ENCODE measurements at regions not wholly inside any gene's neighbourhood (a gene's known extent, or its start where the extent isn't known, plus 50 kb on each side); places are given as distances from the start of the nearest gene placed in this dataset.

DNA sequence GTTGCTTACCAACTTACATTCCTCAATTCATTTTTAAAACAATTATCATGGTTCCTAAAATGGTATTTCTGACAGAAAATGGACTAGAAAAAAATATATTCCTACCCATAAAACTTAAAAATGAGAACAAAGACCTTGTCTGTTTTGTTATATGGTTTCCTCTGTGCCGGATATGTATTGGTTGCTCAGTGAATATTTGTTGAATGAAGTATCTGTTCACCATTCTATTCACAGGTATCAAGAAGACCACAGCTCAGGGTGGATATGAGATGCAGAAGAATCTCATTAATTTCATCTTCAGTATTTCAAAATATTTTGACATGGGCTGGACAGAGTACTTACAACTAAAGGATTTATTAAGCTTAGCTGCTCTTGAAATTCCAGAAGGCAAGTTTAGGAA is 58.1 kb downstream of the TUSC7 start:
- DNase-seq = no peak

GRCh38 chr3:116770815-116771450 is 61.4 kb downstream of the TUSC7 start:
- peak; percentile 10 for DNase-seq

GRCh38 chr3:116776880-116777785 is 67.6 kb downstream of the TUSC7 start:
- DNase-seq = no peak

GRCh38 chr3:116785226-116785625 is 75.6 kb downstream of the TUSC7 start:
- no peak for DNase-seq

DNA sequence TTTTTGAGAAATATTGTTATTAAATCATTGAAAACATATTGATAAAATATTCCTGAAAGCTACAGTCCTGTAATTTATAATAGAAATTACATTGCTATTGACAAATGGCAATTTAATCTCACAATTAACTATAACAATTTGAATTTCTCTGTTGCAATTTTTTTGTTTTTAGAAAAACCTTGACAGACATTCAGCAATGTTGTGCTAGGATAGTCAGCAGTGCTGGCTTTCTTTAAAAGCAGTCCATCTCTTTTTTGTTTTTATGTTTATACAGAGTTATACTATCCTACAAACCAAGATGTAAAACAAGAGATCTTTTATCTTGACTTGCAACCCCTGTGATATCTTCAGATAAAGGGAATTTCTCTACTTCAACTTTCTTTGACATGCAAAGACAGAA is 93.1 kb downstream of the TUSC7 start:
- DNase-seq = no peak

- no peak for DNase-seq
These were observed 96.8 kb downstream of the TUSC7 start for GRCh38 chr3:116806351-116806750.

- no peak for DNase-seq
These were observed 99.1 kb downstream of the TUSC7 start for GRCh38 chr3:116808725-116809124.

GRCh38 chr3:116809208-116809607 is 99.6 kb downstream of the TUSC7 start:
- no peak for DNase-seq

- no peak for DNase-seq
These were observed 102.2 kb downstream of the TUSC7 start for GRCh38 chr3:116811754-116812153.

- no peak for DNase-seq
These were observed 103.4 kb downstream of the TUSC7 start for GRCh38 chr3:116812949-116813348.

DNA sequence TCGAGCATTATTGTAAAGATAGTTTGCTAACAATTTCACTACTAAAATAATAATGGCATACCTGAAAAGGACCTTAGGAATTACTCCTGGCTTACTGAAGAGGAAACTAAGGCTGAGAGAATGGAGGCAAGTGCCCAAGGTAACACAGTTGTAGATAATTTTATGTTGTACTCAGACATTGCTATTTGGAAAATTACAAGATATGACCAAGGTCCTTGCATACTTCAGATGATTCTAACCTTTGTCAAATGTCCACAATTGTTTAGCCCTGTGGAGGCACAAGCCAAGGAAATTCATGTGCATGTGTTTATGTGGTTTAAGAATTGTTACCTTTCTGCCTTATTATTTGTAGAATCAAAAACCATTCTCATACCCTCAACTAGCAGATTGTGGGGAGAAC is 105.7 kb downstream of the TUSC7 start:
- DNase-seq = no peak

- no peak for DNase-seq
These were observed 106.4 kb downstream of the TUSC7 start for GRCh38 chr3:116815831-116816588.

DNA sequence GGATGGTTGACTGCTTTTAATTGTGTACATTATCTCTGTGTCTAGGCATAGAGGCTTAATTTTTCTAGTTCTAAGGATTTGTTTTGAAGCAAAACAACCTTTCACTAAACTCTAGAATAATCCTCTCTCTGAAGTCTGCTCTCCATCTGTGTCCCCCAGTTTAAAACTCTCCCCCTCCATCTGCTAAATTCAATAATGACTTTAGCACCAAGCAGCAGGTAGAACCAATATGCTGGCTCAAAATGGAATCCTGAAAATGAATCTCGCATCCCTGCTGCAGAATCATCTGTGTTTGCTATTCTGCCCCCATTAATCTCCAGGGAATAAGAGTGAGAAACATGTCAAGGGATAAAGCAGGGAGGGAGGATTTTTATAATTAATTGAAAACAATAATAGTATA is 111.8 kb downstream of the TUSC7 start:
- no peak for DNase-seq

DNA sequence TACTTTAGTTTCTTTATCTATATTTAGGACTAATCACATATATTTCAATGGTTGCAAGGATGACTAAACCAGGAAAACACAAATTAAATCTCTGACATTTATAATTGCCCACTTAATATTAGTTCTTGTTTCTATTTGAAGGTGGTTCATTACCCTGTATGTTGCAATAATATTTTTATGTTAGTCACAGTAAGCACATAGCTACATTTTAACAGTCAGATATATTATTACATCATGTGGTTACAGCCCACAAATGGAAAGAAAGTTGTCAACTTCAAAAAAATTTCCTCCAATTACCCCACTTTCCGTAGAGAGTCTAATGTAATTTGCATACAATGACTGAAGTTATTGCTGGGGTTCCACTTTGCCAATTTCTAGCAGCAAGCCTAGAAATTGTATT is 114.6 kb downstream of the TUSC7 start:
- DNase-seq = no peak

DNA sequence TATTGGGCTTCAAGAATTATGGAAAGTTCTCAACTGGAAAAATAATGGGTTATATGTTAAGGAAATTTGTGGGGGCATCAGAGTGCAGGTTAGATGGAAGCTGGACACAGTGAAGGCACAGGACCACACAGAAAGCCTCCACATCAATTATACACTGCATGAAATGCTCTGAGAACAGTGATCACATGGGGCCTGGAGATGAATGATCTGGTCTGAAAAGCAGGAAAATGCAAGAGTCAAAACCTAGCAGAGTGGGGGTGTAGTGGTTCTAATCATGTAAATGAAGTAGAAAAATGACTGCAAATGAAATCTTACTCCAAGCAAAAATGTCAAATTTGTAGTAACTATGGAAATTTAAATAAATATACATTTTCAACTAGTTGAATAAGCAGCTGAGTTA is 123.6 kb downstream of the TUSC7 start:
- DNase-seq = no peak

DNA sequence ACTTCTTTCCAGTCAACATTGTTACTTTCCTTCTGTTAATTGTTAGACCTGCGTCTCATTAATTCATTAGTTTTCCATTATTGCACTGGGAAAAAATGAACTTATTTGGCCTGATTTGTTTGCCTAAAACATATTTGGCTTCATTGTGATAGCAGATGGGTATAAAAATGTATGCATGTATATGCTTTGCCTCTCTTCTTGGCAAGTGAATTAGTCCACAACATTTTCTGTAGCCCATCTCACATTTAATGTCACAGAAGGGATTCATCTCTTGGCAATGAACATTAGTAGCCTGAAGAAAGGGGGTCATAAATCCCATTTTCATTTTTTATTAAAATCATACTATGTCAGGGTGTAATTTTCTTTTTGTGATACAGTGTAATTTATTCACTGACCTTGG is 125.2 kb downstream of the TUSC7 start:
- DNase-seq = no peak

GRCh38 chr3:116835658-116836057 is 126.1 kb downstream of the TUSC7 start:
- DNase-seq = no peak

DNA sequence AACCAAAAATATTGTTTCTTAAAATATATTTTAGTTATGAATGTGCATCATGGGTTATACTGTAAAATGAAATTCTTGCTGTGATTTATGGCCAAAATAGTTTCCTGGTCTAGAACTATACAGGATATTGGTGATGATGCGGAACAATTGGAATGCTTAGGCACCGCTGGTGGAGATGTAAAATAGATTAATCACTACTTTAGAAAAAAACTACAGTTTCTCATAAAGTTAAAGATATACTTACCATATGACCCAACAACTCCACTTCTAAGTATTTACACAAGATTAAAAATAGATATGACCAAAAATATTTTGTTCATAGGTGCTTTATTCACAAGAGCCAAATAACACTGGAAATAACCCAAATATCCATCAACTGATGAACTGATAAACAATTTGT is 126.7 kb downstream of the TUSC7 start:
- no peak for DNase-seq

DNA sequence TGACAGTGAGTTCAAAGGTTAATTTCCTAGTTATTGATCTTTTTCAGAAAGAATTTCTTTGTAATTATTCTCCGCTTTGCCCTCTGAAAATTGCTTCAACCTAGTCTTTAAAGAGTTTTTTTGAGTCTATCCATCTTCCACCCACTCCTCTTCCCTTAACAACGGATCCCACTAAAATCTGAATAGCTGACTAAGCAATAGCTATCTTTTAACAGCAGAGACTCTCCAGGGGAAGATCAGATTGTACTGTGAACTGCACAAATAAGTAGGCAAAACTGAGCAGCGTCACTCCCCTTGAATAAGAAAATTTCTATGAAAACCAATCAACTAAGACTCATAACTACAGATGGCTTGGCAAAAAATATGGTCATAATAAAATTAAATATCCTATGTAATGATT is 127.9 kb downstream of the TUSC7 start:
- no peak for DNase-seq

- DNase-seq = no peak
These were observed 131.6 kb downstream of the TUSC7 start for GRCh38 chr3:116841003-116841735.

DNA sequence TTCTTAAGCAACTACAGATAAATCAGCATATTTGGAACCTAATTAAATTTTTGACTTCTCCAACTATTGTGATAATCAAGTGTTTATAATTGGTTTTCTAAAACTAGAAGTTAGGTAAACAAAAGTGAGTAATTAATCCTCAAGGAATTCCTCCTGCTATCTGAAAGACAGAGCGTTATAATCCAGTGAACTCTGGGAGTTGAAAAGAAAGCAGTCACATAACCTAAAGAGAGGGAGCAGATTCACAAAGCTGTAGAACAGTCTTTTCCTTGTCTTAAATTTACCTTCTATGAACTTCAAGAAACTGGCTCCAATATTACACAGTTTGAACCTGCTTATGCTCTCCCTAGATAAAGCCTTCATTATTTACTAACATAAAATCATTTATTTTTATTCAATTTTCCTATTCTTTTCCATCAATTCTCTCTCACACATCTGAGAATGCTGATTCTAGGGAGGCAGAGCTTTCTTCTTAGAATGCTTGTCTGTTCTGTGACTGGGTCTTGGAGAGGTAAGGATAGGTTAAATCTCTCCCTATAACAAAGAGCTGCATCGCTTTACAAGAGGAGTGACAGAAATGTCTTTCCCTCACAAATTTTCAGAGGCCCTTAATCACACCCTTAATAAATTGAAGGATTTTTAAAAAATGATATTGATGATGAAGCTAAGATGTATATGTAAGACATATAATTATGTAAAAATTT is 132.8 kb downstream of the TUSC7 start:
- DNase-seq = no peak

DNA sequence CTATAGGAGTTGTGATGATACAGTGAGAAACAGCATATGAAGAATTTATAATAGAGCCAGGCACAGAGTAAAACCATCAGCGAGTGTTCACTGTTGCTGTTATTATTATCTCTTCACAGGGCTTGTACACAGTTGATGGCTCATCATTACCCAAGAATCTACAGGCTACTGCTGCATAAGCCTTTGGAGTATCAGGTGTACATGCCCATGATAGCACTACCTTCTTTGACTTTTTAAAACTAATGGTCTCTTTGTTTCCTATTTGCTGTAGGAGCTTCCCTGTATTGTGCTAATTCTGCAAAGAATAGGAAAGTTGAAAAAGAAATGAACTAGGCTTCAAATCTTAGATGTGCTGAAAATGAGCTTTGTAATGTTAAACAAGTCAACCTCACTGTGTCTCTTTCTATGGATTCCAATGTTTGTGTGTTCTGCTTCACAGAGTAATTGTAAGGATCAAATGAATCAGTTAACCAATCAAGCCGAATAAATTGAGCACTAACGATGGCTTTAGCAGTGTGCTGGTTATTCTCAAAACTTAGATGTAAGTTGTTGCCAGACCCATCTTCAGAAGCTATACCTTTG is 138.8 kb downstream of the TUSC7 start:
- no peak for DNase-seq

Measured in 8988T (cell line).